HCT116 (cell line): ENCODE measurements at regions not wholly inside any gene's neighbourhood (a gene's known extent, or its start where the extent isn't known, plus 50 kb on each side); places are given as distances from the start of the nearest gene placed in this dataset.

Source experiments
- CEBPB ChIP-seq: IDR thresholded peaks from 2 replicates; pipeline ENCODE4 v1.6.1; 2012; ENCODE audit warnings: low read depth
- CTCF ChIP-seq, 3 experiments: fragments of 200-600 bp in 1 of 3; sonication (generic) in 1 of 3; IDR thresholded peaks in 2 of 3; conservative IDR thresholded peaks in 1 of 3; 2 replicates each; pipeline ENCODE4 v1.5.1; 2012 to 2017; ENCODE audit warnings: low read depth in 2 of 3, low read length in 2 of 3, antibody characterized with exemption in 1 of 3, borderline replicate concordance in 1 of 3, control low read depth in 1 of 3, mild to moderate bottlenecking in 1 of 3, mixed read lengths in 1 of 3, mixed run types in 1 of 3, moderate library complexity in 1 of 3; ENCODE audit not compliant: insufficient read depth in 1 of 3
- ELF1 ChIP-seq: IDR thresholded peaks from 2 replicates; pipeline ENCODE4 v1.6.1; 2012; ENCODE audit warnings: low read depth, borderline replicate concordance
- EZH2 ChIP-seq: fragments of 200-600 bp; sonication (generic); IDR thresholded peaks from 2 replicates; pipeline ENCODE4 v1.6.1; 2017; ENCODE audit warnings: antibody characterized with exemption, mixed run types
- EZH2phosphoT487 ChIP-seq: fragments of 200-600 bp; IDR thresholded peaks from 2 replicates; pipeline ENCODE4 v1.6.1; 2018; ENCODE audit warnings: antibody characterized with exemption, borderline replicate concordance
- JUND ChIP-seq: IDR thresholded peaks from 2 replicates; pipeline ENCODE4 v1.6.1; 2012
- MAX ChIP-seq: IDR thresholded peaks from 2 replicates; pipeline ENCODE4 v1.6.1; 2012
- POLR2A ChIP-seq: IDR thresholded peaks from 2 replicates; pipeline ENCODE4 v1.7.0; 2011; ENCODE audit warnings: borderline replicate concordance; ENCODE audit not compliant: insufficient read depth, insufficient read length; ENCODE audit errors: extremely low read depth
- POLR2AphosphoS5 ChIP-seq: IDR thresholded peaks from 2 replicates; pipeline ENCODE4 v1.6.1; 2011; ENCODE audit warnings: mild to moderate bottlenecking, low read depth, low read length, moderate library complexity
- RAD21 ChIP-seq: IDR thresholded peaks from 2 replicates; pipeline ENCODE4 v1.6.1; 2012; ENCODE audit warnings: low read depth, mild to moderate bottlenecking
- REST ChIP-seq: IDR thresholded peaks from 2 replicates; pipeline ENCODE4 v1.6.1; 2012; ENCODE audit warnings: low read depth
- TCF7L2 ChIP-seq: IDR thresholded peaks from 2 replicates; pipeline ENCODE4 v1.7.0; 2011; ENCODE audit warnings: borderline replicate concordance, inconsistent platforms; ENCODE audit not compliant: insufficient read depth, insufficient read length; ENCODE audit errors: extremely low read depth
- YY1 ChIP-seq: IDR thresholded peaks from 2 replicates; pipeline ENCODE4 v1.6.1; 2011; ENCODE audit warnings: low read length, low read depth, moderate library complexity, mild to moderate bottlenecking; ENCODE audit not compliant: insufficient replicate concordance; ENCODE audit errors: extremely low read depth
- ZBTB33 ChIP-seq: IDR thresholded peaks from 2 replicates; pipeline ENCODE4 v1.6.1; 2011; ENCODE audit warnings: mild to moderate bottlenecking, low read length, moderate library complexity; ENCODE audit not compliant: insufficient replicate concordance; ENCODE audit errors: extremely low read depth

- TF ChIP-seq CTCF (IDR thresholded peaks at IDR 0.05 in 2 of 3, conservative IDR thresholded peaks at IDR 0.05 in 1 of 3; ENCODE audit: borderline replicate concordance in 1 of 3, insufficient read depth in 1 of 3, low read depth in 2 of 3, low read length in 2 of 3) = no peak
- no peak for TF ChIP-seq TCF7L2
- no peak for TF ChIP-seq POLR2A
- TF ChIP-seq EZH2phosphoT487 = no peak
- TF ChIP-seq REST = no peak
- TF ChIP-seq POLR2AphosphoS5 = no peak
- TF ChIP-seq EZH2 = no peak
- TF ChIP-seq ZBTB33 = no peak
- TF ChIP-seq RAD21 = no peak
- TF ChIP-seq MAX = no peak
- TF ChIP-seq JUND = no peak
- no peak for TF ChIP-seq CEBPB
- TF ChIP-seq YY1 = no peak
- TF ChIP-seq ELF1 = no peak
Measured at GRCh38 chr2:57621122-57621663, 425.4 kb upstream of the VRK2 start.
